H1 (cell line): ENCODE measurements at regions not wholly inside any gene's neighbourhood (a gene's known extent, or its start where the extent isn't known, plus 50 kb on each side); places are given as distances from the start of the nearest gene placed in this dataset.

Source experiments
- BRCA1 ChIP-seq: IDR thresholded peaks from 2 replicates; pipeline ENCODE4 v1.6.1; 2012; ENCODE audit warnings: low read depth, low read length, improper control_type of control experiment
- CBX5 ChIP-seq: fragments of 300-800, 300-1000 bp; sonication (generic); IDR thresholded peaks from 2 replicates; pipeline ENCODE4 v1.7.1; 2016; ENCODE audit warnings: antibody characterized with exemption, low read length, low read depth
- EP300 ChIP-seq, 2 experiments: IDR thresholded peaks; 1 replicate in 1 of 2; 2 replicates in 1 of 2; pipeline ENCODE4 v1.6.1; 2011 to 2012; ENCODE audit warnings: low read depth in 2 of 2, low read length in 2 of 2, mild to moderate bottlenecking in 2 of 2, borderline replicate concordance in 1 of 2, inconsistent platforms in 1 of 2, moderate library complexity in 1 of 2
- GABPA ChIP-seq: IDR thresholded peaks from 2 replicates; pipeline ENCODE4 v1.6.1; 2011; ENCODE audit warnings: mild to moderate bottlenecking, low read length, moderate library complexity, borderline replicate concordance; ENCODE audit not compliant: insufficient read depth
- PHF8 ChIP-seq: fragments of 200-600 bp; sonication (generic); conservative IDR thresholded peaks from 2 replicates; pipeline ENCODE4 v1.7.1; 2012; ENCODE audit warnings: low read depth, mild to moderate bottlenecking, inconsistent platforms, low read length, moderate library complexity
- POLR2A ChIP-seq, 2 experiments: IDR thresholded peaks; 1 replicate in 1 of 2; 2 replicates in 1 of 2; pipeline ENCODE4 v1.6.1; 2011; ENCODE audit warnings: low read depth in 2 of 2, low read length in 2 of 2, mild to moderate bottlenecking in 2 of 2; ENCODE audit errors: control extremely low read depth in 1 of 2
- POLR2AphosphoS5 ChIP-seq: IDR thresholded peaks from 2 replicates; pipeline ENCODE4 v1.6.1; 2011; ENCODE audit warnings: low read depth, low read length
- RNF2 ChIP-seq: fragments of 200-900, 300-1000 bp; sonication (generic); IDR thresholded peaks from 2 replicates; pipeline ENCODE4 v1.7.1; 2016; ENCODE audit warnings: borderline replicate concordance, low read depth, mild to moderate bottlenecking, antibody characterized with exemption, low read length; ENCODE audit not compliant: poor library complexity, severe bottlenecking; ENCODE audit errors: missing control alignments
- SP1 ChIP-seq: IDR thresholded peaks from 2 replicates; pipeline ENCODE4 v1.6.1; 2011; ENCODE audit warnings: low read depth, low read length
- TEAD4 ChIP-seq: IDR thresholded peaks from 2 replicates; pipeline ENCODE4 v1.6.1; 2012; ENCODE audit warnings: low read depth, low read length, inconsistent platforms, mixed read lengths
- TF ChIP-seq, protein P1 (sequence below), 3 experiments: IDR thresholded peaks; 1 replicate in 2 of 3; 2 replicates in 1 of 3; pipeline versions ENCODE4 v1.5.1 to v1.6.1; 2011; ENCODE audit warnings: low read length in 3 of 3, mild to moderate bottlenecking in 3 of 3, inconsistent platforms in 2 of 3, low read depth in 1 of 3, moderate library complexity in 1 of 3; ENCODE audit not compliant: insufficient read depth in 1 of 3; ENCODE audit errors: control extremely low read depth in 1 of 3
- TF ChIP-seq, protein P2 (sequence below): IDR thresholded peaks from 2 replicates; pipeline ENCODE4 v1.6.1; 2012; ENCODE audit warnings: low read length, inconsistent platforms

DNA sequence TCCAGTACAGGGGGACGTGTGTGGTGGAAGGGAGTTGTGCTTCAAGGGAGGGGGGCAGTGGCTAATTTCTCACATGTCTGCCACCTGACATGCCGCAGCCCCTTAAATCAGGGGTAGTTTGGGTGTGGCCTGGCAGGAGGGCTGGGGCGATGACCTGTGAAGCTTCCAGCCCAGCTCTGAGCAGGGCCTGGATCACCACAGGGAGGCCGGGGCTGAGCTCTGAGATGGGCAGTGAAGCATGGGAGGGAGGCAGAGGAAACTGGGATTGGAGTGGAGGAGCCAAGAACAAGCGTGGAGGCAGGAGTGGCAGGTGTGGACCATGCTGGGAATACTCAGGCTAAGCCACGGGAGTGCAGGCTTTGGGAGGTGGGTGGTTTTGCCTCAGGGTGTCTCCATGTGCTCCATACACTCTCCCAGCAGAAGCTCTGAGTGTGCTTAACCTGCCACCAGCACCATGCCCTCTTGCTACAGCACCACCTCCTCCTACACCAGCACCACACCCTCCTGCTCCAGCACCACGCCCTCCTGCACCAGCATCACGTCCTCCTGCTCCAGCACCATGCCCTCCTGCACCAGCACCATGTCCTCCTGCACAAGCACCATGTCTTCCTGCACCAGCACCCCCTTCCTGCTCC is 99.3 kb upstream of the SHH start:
- no peak for TF ChIP-seq POLR2A (IDR thresholded peaks at IDR 0.05; ENCODE audit: control extremely low read depth in 1 of 2, low read depth in 2 of 2, low read length in 2 of 2)
- TF ChIP-seq RNF2 = no peak
- no peak for TF ChIP-seq POLR2AphosphoS5
- TF ChIP-seq BRCA1 = no peak
- TF ChIP-seq EP300 (IDR thresholded peaks at IDR 0.05; ENCODE audit: borderline replicate concordance in 1 of 2, low read depth in 2 of 2, low read length in 2 of 2) = no peak
- no peak for TF ChIP-seq SP1
- TF ChIP-seq, protein P1, sequence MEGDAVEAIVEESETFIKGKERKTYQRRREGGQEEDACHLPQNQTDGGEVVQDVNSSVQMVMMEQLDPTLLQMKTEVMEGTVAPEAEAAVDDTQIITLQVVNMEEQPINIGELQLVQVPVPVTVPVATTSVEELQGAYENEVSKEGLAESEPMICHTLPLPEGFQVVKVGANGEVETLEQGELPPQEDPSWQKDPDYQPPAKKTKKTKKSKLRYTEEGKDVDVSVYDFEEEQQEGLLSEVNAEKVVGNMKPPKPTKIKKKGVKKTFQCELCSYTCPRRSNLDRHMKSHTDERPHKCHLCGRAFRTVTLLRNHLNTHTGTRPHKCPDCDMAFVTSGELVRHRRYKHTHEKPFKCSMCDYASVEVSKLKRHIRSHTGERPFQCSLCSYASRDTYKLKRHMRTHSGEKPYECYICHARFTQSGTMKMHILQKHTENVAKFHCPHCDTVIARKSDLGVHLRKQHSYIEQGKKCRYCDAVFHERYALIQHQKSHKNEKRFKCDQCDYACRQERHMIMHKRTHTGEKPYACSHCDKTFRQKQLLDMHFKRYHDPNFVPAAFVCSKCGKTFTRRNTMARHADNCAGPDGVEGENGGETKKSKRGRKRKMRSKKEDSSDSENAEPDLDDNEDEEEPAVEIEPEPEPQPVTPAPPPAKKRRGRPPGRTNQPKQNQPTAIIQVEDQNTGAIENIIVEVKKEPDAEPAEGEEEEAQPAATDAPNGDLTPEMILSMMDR (IDR thresholded peaks at IDR 0.05; ENCODE audit: control extremely low read depth in 1 of 3, insufficient read depth in 1 of 3, low read depth in 1 of 3, low read length in 3 of 3) = no peak
- TF ChIP-seq, protein P2, sequence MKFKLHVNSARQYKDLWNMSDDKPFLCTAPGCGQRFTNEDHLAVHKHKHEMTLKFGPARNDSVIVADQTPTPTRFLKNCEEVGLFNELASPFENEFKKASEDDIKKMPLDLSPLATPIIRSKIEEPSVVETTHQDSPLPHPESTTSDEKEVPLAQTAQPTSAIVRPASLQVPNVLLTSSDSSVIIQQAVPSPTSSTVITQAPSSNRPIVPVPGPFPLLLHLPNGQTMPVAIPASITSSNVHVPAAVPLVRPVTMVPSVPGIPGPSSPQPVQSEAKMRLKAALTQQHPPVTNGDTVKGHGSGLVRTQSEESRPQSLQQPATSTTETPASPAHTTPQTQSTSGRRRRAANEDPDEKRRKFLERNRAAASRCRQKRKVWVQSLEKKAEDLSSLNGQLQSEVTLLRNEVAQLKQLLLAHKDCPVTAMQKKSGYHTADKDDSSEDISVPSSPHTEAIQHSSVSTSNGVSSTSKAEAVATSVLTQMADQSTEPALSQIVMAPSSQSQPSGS = no peak
- TF ChIP-seq CBX5 = no peak
- TF ChIP-seq PHF8 = no peak
- TF ChIP-seq GABPA = no peak
- no peak for TF ChIP-seq TEAD4
